Neural cell (in vitro differentiated cells): ENCODE measurements at regions not wholly inside any gene's neighbourhood (a gene's known extent, or its start where the extent isn't known, plus 50 kb on each side); places are given as distances from the start of the nearest gene placed in this dataset.

Source experiments
- H2AFZ ChIP-seq: fragments of 200-600, 300-800 bp; sonication (generic), shearing (Covaris generic); 2 replicates; pipeline ENCODE4 v1.6.0; 2014; ENCODE audit warnings: low read depth, mild to moderate bottlenecking, antibody characterized with exemption, low read length, moderate library complexity
- H3F3A ChIP-seq: fragments of 200-600 bp; shearing (Covaris generic); 2 replicates; pipeline ENCODE4 v1.6.1; 2016; ENCODE audit warnings: mild to moderate bottlenecking, moderate library complexity, mixed read lengths, antibody characterized with exemption, low read length; ENCODE audit not compliant: insufficient read depth, poor library complexity, severe bottlenecking
- H3K27ac ChIP-seq: fragments of 200-600, 300-800 bp; sonication (generic), shearing (Covaris generic); 2 replicates; pipeline ENCODE4 v1.5.1; 2014; ENCODE audit warnings: mild to moderate bottlenecking, low read length, moderate library complexity
- H3K27me3 ChIP-seq: fragments of 300-800, 200-600 bp; sonication (generic), shearing (Covaris generic); 2 replicates; pipeline ENCODE4 v1.6.0; 2014; ENCODE audit warnings: mild to moderate bottlenecking, low read depth, low read length, moderate library complexity; ENCODE audit not compliant: insufficient read depth
- H3K36me3 ChIP-seq: fragments of 300-800, 200-600 bp; sonication (generic), shearing (Covaris generic); 2 replicates; pipeline ENCODE4 v1.5.1; 2014; ENCODE audit warnings: mild to moderate bottlenecking, antibody characterized with exemption, low read length, moderate library complexity; ENCODE audit not compliant: insufficient read depth
- H3K4me2 ChIP-seq: fragments of 300-800, 200-600 bp; sonication (generic), shearing (Covaris generic); 2 replicates; pipeline ENCODE4 v1.6.0; 2014; ENCODE audit warnings: mild to moderate bottlenecking, low read length
- H3K4me3 ChIP-seq: fragments of 300-800, 200-600 bp; sonication (generic), shearing (Covaris generic); 2 replicates; pipeline ENCODE4 v1.5.1; 2014; ENCODE audit warnings: mild to moderate bottlenecking, low read length, moderate library complexity
- H3K79me2 ChIP-seq: fragments of 200-600 bp; shearing (Covaris generic); replicated peaks from 2 replicates; pipeline ENCODE4 v1.6.0; 2014; ENCODE audit warnings: mild to moderate bottlenecking, low read length, moderate library complexity; ENCODE audit not compliant: insufficient read depth
- H3K9ac ChIP-seq: fragments of 300-800, 200-600 bp; sonication (generic), shearing (Covaris generic); 2 replicates; pipeline ENCODE4 v1.6.1; 2016; ENCODE audit warnings: mild to moderate bottlenecking, low read length, mixed read lengths
- H3K9me2 ChIP-seq: fragments of 200-600 bp; shearing (Covaris generic); 2 replicates; pipeline ENCODE4 v1.6.1; 2016; ENCODE audit warnings: mild to moderate bottlenecking, low read length, mixed read lengths; ENCODE audit not compliant: insufficient read depth
- H3K9me3 ChIP-seq: fragments of 200-600, 300-800 bp; sonication (generic), shearing (Covaris generic); 2 replicates; pipeline ENCODE4 v1.6.1; 2016; ENCODE audit warnings: mild to moderate bottlenecking, mixed run types, low read length, moderate library complexity, mixed read lengths
- H4K20me1 ChIP-seq: fragments of 200-600 bp; shearing (Covaris generic); 2 replicates; pipeline ENCODE4 v1.6.1; 2016; ENCODE audit warnings: mild to moderate bottlenecking, mixed run types; ENCODE audit not compliant: insufficient read depth
- EP300 ChIP-seq: fragments of 450-650 bp; conservative IDR thresholded peaks from 2 replicates; pipeline ENCODE4 v1.6.1; 2014; ENCODE audit warnings: antibody characterized with exemption, mild to moderate bottlenecking, moderate library complexity; ENCODE audit not compliant: poor library complexity, severe bottlenecking
- EZH2 ChIP-seq: fragments of 200-600, 300-800 bp; shearing (Covaris generic), sonication (generic); IDR thresholded peaks from 2 replicates; pipeline ENCODE4 v1.6.1; 2014; ENCODE audit warnings: antibody characterized with exemption, low read length, borderline replicate concordance, mild to moderate bottlenecking; ENCODE audit not compliant: insufficient read depth, poor library complexity, severe bottlenecking
- MXI1 ChIP-seq: fragments of 450-650 bp; conservative IDR thresholded peaks from 2 replicates; pipeline ENCODE4 v1.6.1; 2014; ENCODE audit warnings: antibody characterized with exemption, mild to moderate bottlenecking; ENCODE audit not compliant: poor library complexity, severe bottlenecking
- POLR2AphosphoS5 ChIP-seq: IDR thresholded peaks from 2 replicates; pipeline ENCODE4 v1.6.1; 2012
- RAD21 ChIP-seq: fragments of 450-650 bp; conservative IDR thresholded peaks from 2 replicates; pipeline ENCODE4 v1.6.1; 2014; ENCODE audit warnings: antibody characterized with exemption, mild to moderate bottlenecking, moderate library complexity
- SMC3 ChIP-seq: fragments of 450-650 bp; conservative IDR thresholded peaks from 2 replicates; pipeline ENCODE4 v1.6.1; 2014; ENCODE audit warnings: antibody characterized with exemption, mild to moderate bottlenecking, moderate library complexity; ENCODE audit not compliant: poor library complexity
- TAF1 ChIP-seq: IDR thresholded peaks from 2 replicates; pipeline ENCODE4 v1.6.1; 2012; ENCODE audit warnings: low read depth
- TF ChIP-seq, protein P1 (sequence below): fragments of 450-650 bp; IDR thresholded peaks from 2 replicates; pipeline ENCODE4 v1.5.1; 2014; ENCODE audit warnings: antibody characterized with exemption, mild to moderate bottlenecking, moderate library complexity; ENCODE audit not compliant: poor library complexity, severe bottlenecking
- TF ChIP-seq, protein P2 (sequence below): IDR thresholded peaks from 2 replicates; pipeline ENCODE4 v1.6.1; 2012; ENCODE audit warnings: borderline replicate concordance

DNA sequence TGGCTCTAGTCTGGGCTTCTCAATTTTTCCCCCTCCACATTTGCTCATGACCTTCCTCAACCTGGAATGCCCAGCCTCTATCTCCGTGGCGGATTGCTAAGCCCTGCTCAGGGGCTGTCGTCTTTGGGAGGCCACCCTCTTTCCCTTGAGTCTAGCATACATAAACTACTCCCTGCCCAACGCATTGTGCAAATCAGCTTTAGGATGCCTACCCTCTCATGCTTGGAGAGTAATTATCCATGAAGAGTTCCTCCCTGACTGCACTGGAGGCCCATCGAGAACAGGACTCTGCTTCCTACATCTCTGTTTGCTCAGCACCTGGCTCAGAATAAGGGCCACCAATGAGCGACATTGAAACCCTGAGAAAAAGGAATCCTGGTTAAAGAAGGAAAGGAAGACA, 53.7 kb upstream of the NPAS2 start:
- no peak overlapping the region for H3K4me2 ChIP-seq
- H3K27ac ChIP-seq = no peak overlapping the region
- H3K9ac ChIP-seq = no peak overlapping the region
- H3K36me3 ChIP-seq = no peaks in the 10 kb centered on the region
- H2AFZ ChIP-seq = no peak overlapping the region
- no peaks in the 10 kb centered on the region for H3K27me3 ChIP-seq
- no peaks in the 10 kb centered on the region for H3K9me2 ChIP-seq
- H3K9me3 ChIP-seq = no peaks in the 10 kb centered on the region
- no peaks in the 10 kb centered on the region for H4K20me1 ChIP-seq
- no peaks in the 10 kb centered on the region for H3K79me2 ChIP-seq
- no peak for TF ChIP-seq TAF1
- TF ChIP-seq EP300 = no peak
- no peak for TF ChIP-seq SMC3
- TF ChIP-seq, protein P1, sequence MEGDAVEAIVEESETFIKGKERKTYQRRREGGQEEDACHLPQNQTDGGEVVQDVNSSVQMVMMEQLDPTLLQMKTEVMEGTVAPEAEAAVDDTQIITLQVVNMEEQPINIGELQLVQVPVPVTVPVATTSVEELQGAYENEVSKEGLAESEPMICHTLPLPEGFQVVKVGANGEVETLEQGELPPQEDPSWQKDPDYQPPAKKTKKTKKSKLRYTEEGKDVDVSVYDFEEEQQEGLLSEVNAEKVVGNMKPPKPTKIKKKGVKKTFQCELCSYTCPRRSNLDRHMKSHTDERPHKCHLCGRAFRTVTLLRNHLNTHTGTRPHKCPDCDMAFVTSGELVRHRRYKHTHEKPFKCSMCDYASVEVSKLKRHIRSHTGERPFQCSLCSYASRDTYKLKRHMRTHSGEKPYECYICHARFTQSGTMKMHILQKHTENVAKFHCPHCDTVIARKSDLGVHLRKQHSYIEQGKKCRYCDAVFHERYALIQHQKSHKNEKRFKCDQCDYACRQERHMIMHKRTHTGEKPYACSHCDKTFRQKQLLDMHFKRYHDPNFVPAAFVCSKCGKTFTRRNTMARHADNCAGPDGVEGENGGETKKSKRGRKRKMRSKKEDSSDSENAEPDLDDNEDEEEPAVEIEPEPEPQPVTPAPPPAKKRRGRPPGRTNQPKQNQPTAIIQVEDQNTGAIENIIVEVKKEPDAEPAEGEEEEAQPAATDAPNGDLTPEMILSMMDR = no peak
- no peak for TF ChIP-seq POLR2AphosphoS5
- TF ChIP-seq MXI1 = no peak
- TF ChIP-seq RAD21 = no peak
- TF ChIP-seq, protein P2, sequence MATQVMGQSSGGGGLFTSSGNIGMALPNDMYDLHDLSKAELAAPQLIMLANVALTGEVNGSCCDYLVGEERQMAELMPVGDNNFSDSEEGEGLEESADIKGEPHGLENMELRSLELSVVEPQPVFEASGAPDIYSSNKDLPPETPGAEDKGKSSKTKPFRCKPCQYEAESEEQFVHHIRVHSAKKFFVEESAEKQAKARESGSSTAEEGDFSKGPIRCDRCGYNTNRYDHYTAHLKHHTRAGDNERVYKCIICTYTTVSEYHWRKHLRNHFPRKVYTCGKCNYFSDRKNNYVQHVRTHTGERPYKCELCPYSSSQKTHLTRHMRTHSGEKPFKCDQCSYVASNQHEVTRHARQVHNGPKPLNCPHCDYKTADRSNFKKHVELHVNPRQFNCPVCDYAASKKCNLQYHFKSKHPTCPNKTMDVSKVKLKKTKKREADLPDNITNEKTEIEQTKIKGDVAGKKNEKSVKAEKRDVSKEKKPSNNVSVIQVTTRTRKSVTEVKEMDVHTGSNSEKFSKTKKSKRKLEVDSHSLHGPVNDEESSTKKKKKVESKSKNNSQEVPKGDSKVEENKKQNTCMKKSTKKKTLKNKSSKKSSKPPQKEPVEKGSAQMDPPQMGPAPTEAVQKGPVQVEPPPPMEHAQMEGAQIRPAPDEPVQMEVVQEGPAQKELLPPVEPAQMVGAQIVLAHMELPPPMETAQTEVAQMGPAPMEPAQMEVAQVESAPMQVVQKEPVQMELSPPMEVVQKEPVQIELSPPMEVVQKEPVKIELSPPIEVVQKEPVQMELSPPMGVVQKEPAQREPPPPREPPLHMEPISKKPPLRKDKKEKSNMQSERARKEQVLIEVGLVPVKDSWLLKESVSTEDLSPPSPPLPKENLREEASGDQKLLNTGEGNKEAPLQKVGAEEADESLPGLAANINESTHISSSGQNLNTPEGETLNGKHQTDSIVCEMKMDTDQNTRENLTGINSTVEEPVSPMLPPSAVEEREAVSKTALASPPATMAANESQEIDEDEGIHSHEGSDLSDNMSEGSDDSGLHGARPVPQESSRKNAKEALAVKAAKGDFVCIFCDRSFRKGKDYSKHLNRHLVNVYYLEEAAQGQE = no peak
- no peak for TF ChIP-seq EZH2
- no peak overlapping the region for H3K4me3 ChIP-seq
- H3F3A ChIP-seq = no peaks in the 10 kb centered on the region

DNA sequence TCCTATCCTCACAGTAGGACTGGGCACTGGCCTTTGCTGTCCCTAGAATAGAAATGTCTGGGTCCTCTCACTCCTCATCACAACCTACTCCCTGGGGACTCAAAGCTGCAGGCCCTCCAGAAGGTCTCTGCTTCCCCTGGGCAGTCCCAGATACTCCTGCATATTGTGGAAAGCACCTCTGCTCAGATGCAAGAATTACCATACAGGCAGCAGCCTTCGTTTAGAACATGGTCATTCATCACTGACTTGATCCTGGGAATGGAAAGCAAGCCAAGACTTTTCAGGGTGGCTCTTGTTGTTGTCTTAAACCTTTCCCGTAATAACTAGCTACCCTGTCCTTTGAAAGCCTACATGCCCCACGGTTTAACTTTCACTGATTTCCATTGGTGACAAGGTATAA, 53.1 kb upstream of the NPAS2 start:
- Histone ChIP-seq H3K4me3 (no peak overlapping the region), H3K9ac (no peak overlapping the region), H3K9me2 (no peaks in the 10 kb centered on the region), H4K20me1 (no peaks in the 10 kb centered on the region), H3K27me3 (no peaks in the 10 kb centered on the region), H3F3A (no peaks in the 10 kb centered on the region), H3K27ac (no peak overlapping the region), H3K79me2 (no peaks in the 10 kb centered on the region), H3K36me3 (no peaks in the 10 kb centered on the region), H3K4me2 (no peak overlapping the region), H3K9me3 (no peaks in the 10 kb centered on the region), H2AFZ (no peak overlapping the region)
- TF ChIP-seq EP300 (no peak), RAD21 (no peak), TAF1 (no peak), EZH2 (no peak), POLR2AphosphoS5 (no peak), SMC3 (no peak), MXI1 (no peak)
- TF ChIP-seq, protein P2 = no peak
- TF ChIP-seq, protein P1 = no peak
